Uterus (tissue), 2 donors: ENCODE measurements at regions not wholly inside any gene's neighbourhood (a gene's known extent, or its start where the extent isn't known, plus 50 kb on each side); places are given as distances from the start of the nearest gene placed in this dataset.

ENCODE experiments used
- POLR2A ChIP-seq, 2 donors: fragments of 450-650 bp; IDR thresholded peaks; one replicate each; pipeline ENCODE4 v1.6.1; 2016; ENCODE audit warnings: antibody characterized with exemption in 2 of 2, mild to moderate bottlenecking in 1 of 2, moderate library complexity in 1 of 2
- TF ChIP-seq, protein P1 (sequence below), 4 experiments: fragments of 200-600 bp in 2 of 4; fragments of 450-650 bp in 2 of 4; sonication (generic) in 2 of 4; IDR thresholded peaks; one replicate each; pipeline ENCODE4 v1.5.1; 2016 to 2019; ENCODE audit warnings: antibody characterized with exemption in 4 of 4, mild to moderate bottlenecking in 2 of 4, moderate library complexity in 1 of 4

- TF ChIP-seq POLR2A (IDR thresholded peaks at IDR 0.05): no peak
- TF ChIP-seq, protein P1, sequence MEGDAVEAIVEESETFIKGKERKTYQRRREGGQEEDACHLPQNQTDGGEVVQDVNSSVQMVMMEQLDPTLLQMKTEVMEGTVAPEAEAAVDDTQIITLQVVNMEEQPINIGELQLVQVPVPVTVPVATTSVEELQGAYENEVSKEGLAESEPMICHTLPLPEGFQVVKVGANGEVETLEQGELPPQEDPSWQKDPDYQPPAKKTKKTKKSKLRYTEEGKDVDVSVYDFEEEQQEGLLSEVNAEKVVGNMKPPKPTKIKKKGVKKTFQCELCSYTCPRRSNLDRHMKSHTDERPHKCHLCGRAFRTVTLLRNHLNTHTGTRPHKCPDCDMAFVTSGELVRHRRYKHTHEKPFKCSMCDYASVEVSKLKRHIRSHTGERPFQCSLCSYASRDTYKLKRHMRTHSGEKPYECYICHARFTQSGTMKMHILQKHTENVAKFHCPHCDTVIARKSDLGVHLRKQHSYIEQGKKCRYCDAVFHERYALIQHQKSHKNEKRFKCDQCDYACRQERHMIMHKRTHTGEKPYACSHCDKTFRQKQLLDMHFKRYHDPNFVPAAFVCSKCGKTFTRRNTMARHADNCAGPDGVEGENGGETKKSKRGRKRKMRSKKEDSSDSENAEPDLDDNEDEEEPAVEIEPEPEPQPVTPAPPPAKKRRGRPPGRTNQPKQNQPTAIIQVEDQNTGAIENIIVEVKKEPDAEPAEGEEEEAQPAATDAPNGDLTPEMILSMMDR (IDR thresholded peaks at IDR 0.05): no peak
Measured at GRCh38 chr4:166280642-166281041, 407.6 kb downstream of the TLL1 start.
